NCI-H2196 treated with DMSO at 0.1 percent for 48 hours (cell line): ENCODE measurements at regions not wholly inside any gene's neighbourhood (a gene's known extent, or its start where the extent isn't known, plus 50 kb on each side); places are given as distances from the start of the nearest gene placed in this dataset.
"Not testable (repeated sequence)": the region's sequence is repeated elsewhere in the genome, so short reads cannot be mapped to it uniquely, and the experiment has no call there.

Experiments used
- DNase-seq: peaks from one replicate; lab custom pipeline; 2025; ENCODE audit not compliant: unreplicated experiment; lab: John Stamatoyannopoulos, UW

GRCh38 chr2:67616749-67617148 is 219.6 kb downstream of the ETAA1 start:
- DNase-seq: no peak

DNA sequence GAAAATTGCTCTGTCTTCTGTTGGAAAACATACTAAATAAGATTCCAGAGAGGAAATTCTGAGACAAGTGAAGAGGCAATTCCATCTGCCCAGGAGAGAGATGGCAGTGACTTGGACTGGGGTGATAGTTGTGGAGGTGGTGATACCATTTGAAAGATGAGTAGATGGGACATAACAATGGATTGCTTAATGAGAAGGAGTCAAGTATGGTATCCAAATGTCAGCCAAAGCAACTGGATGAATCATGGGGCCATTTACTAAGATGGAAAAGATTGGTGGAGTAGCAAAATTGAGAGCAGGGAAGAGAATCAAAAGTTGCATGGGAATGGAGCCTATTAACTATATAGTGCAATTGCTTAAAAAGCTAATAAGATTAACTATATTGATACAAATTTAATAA is 222.1 kb downstream of the ETAA1 start:
- DNase-seq: no peak

DNA sequence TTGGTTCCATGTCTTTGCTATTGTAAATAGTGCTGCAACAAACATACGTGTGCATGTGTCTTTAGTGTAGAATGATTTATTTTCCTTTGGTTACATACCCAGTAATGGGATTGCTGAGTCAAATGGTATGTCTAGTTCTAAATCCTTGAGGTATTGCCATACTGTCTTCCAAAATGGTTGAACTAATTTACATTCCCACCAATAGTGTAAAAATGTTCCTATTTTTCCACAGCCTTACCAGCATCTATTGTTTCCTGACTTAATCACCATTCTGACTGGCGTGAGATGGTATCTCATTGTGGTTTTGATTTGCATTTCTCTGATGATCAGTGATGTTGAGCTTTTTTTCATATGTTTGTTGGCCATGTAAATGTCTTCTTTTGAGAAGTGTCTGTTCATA is 226.6 kb downstream of the ETAA1 start:
- DNase-seq: not testable (repeated sequence)

GRCh38 chr2:67625178-67625577 is 228.0 kb downstream of the ETAA1 start:
- DNase-seq: no peak

- DNase-seq: no peak
Observed at GRCh38 chr2:67625690-67626475, 228.8 kb downstream of the ETAA1 start.

- DNase-seq: no peak
Observed at GRCh38 chr2:67626656-67627055, 229.5 kb downstream of the ETAA1 start.

DNA sequence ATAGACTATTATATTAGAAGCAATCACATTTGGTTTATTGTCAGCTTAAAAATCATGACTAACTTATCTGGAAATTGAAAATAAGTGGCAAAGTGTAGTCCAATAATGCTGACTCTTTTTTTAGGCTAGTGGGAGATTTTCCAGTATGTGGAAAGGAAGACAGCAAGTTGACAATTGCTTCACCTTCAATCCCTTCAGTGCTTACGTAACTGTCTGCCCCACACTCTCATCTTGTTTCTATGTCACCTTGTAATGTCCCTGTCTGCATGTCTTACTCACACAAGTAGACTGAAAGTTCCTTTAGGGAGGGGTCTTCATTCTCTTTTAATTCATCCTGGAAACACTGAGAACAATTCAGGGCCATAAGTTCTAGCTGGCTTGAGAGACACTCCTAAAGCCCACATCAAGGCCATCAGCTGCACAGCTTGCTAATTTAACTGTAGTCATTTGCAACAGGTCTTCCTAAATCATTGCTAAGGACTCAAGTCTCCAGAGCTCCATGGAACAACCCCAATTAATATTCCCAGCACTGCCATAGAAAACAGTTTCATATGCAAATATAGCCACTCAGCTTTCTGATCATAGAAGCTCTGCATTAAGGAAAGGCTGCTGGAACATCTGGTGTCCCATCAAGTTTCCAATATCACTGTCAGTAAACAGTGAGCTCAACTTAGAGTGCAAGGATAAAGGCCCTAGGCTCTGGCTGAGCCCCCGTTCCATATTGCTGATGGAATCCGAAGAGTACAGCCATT is 230.5 kb downstream of the ETAA1 start:
- DNase-seq: no peak

DNA sequence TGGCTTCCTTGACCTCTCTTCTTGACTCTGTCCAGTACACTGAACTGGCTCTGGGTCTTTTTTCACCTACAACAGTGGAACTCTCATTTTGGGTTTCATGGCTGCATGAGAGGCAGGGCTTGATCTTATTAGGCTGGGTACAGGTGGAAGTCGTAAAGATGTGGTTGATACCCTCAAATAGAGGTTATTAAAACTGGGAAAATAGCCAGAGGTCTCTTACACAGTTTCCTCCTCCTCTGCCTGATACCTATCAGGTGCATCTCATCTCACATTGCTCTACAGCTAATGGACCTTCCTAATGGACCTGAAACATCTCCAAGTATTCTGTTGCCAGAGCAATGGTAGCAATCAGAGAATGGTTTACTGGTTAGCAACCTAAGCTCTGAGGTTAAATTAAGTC is 231.8 kb downstream of the ETAA1 start:
- no peak for DNase-seq

DNA sequence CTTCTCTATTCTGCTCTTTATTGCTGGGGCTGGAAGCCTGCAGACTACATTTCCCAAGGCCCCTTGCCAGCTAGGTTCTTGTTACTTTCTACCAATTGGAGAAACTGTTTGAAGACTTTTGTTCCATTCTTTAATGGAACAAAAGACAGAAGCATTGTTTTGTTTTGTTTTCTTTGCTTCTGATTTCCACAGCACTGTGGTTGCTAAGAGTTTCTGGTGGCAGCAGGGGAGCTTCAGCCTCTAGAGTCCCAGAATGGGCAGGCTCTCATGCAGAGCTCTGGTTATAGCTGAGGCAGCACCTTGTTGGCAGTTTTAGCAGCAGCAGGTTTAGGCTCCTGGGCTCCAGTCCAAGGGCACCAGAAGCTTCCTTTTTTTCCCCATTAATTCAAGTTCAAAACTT is 234.3 kb downstream of the ETAA1 start:
- no peak for DNase-seq

GRCh38 chr2:67633212-67633856 is 236.2 kb downstream of the ETAA1 start:
- no peak for DNase-seq

GRCh38 chr2:67638146-67638545 is 241.0 kb downstream of the ETAA1 start:
- DNase-seq: no peak

DNA sequence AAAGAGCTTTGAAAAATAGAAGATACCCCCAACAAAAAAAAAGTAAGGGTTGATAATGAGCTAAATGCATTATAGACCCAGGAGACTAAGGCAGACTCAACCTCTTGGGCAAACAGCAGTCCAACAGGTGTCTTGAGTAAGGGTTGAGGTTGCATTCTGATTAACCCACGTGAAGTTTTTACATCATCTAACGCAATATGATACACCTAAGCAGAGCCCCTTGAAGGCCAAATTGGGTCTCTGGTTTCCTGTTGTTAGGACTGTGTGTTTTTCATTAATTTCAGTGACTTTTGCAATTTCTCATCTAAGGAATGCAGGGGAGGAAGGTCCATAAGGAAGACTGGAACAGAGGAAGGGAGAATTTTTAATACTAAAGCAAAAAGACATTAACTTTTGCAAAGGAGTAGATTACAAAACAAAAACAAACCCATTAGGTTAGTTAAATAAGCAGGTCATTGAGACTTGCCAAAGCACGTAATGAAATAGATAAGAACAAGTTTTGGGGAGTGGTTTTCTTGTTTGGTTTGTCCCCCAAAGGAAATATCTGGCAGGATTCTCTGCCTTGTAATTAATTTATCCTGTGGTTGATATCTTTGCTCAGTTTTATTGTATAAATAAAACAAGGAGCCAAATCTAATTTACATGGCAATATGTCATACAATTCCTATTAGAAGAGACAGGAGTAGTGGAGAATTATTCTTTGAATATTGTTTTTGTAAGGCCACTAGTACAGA is 244.3 kb downstream of the ETAA1 start:
- no peak for DNase-seq

GRCh38 chr2:67642046-67642382 is 244.9 kb downstream of the ETAA1 start:
- no peak for DNase-seq

GRCh38 chr2:67642961-67643360 is 245.8 kb downstream of the ETAA1 start:
- DNase-seq: no peak

- no peak for DNase-seq
Observed at GRCh38 chr2:67645280-67646138, 248.4 kb downstream of the ETAA1 start.

DNA sequence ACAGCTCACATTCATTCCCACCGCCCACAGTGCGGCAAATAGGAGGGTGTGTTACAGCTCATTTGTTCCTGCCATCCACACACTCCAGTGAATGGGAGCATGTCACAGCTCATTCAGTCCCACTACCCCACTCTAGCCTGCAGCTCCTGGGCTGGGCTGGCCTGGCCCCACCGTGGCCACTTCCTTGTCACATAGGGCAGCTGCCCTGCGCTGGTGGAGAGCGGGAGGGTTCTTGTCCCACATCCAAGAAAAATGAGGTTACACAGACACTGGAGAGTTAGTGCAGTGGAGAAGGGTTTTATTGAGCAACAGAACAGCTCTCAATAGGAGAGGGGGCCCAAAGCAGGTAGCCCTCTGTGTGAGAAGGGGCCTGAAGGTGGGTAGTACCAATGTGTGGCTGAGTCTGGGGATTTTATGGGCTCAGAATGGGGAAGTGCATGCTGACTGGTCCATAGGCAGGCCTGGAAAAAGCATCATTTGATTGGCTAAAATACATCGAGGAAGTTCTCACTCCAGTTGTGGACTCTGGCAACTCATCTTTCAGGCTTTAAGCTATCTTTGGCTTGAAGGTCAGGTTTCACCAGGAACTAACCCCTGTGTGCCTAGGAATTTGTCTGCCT is 249.7 kb downstream of the ETAA1 start:
- no peak for DNase-seq

- DNase-seq: no peak
Observed at GRCh38 chr2:67649331-67650261, 252.5 kb downstream of the ETAA1 start.

DNA sequence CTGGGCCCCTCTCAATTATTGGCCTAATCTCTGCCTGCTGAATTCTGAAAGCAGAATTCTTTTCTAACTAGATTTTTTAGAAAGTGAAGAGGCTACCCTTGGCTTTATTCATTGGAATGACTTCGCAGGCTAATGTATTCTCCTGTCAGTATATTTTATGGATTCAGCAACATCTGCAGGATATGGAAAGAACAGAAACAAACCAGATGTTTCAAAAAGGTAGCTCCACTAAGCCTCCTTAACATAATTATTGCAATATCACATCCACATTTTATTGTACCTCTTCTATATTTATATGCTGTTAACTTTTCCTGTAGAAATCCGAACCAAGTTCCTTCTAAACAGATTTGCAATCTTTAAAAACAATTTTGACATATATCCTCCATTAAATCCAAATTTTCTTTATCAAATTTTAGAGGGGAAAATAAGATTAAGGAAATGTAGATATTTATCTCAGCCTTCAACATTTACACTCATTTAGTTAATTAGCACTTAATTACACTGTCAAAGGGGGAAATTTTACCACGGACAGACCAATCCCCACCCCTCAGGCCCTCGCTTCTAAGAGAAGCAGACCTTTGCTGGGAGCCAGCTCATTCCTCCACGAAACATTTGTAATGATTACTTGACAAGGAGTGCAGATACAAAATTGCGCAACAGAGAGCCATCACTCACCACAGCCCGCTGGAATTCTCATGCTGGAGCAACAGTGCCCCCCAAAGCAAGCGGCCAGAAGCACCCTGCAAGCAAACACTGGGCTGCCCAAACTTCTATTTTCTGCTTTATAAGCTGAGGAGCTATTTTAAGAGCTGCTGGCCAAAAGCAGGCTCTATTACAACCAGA is 253.4 kb downstream of the ETAA1 start:
- DNase-seq: no peak
